ENCODE measurements at regions not wholly inside any gene's neighbourhood (a gene's known extent, or its start where the extent isn't known, plus 50 kb on each side); places are given as distances from the start of the nearest gene placed in this dataset.

GRCh38 chr6:67736816-67737215 lies 898.3 kb upstream of the ADGRB3 start:
- TF ChIP-seq CTCF (tag by site-specific recombination; IDR thresholded peaks at IDR 0.05) (no peak), TCF7L2 (IDR thresholded peaks at IDR 0.05; ENCODE audit: borderline replicate concordance, low read depth, low read length) (no peak), HOXA7 (CRISPR knock-in tag; IDR thresholded peaks at IDR 0.05; ENCODE audit: borderline replicate concordance) (no peak), ZNF274 (IDR thresholded peaks at IDR 0.05; ENCODE audit: low read length) (no peak), ZNF274 (tag by site-specific recombination; IDR thresholded peaks at IDR 0.05; ENCODE audit: borderline replicate concordance) (no peak), PRDM10 (tag by site-specific recombination; IDR thresholded peaks at IDR 0.05) (no peak), ZNF121 (tag by site-specific recombination; IDR thresholded peaks at IDR 0.05) (no peak), REST (tag by site-specific recombination; IDR thresholded peaks at IDR 0.05) (no peak), ZNF24 (tag by site-specific recombination; IDR thresholded peaks at IDR 0.05) (no peak), WT1 (tag by site-specific recombination; IDR thresholded peaks at IDR 0.05) (no peak)
- TF ChIP-seq, protein P1, sequence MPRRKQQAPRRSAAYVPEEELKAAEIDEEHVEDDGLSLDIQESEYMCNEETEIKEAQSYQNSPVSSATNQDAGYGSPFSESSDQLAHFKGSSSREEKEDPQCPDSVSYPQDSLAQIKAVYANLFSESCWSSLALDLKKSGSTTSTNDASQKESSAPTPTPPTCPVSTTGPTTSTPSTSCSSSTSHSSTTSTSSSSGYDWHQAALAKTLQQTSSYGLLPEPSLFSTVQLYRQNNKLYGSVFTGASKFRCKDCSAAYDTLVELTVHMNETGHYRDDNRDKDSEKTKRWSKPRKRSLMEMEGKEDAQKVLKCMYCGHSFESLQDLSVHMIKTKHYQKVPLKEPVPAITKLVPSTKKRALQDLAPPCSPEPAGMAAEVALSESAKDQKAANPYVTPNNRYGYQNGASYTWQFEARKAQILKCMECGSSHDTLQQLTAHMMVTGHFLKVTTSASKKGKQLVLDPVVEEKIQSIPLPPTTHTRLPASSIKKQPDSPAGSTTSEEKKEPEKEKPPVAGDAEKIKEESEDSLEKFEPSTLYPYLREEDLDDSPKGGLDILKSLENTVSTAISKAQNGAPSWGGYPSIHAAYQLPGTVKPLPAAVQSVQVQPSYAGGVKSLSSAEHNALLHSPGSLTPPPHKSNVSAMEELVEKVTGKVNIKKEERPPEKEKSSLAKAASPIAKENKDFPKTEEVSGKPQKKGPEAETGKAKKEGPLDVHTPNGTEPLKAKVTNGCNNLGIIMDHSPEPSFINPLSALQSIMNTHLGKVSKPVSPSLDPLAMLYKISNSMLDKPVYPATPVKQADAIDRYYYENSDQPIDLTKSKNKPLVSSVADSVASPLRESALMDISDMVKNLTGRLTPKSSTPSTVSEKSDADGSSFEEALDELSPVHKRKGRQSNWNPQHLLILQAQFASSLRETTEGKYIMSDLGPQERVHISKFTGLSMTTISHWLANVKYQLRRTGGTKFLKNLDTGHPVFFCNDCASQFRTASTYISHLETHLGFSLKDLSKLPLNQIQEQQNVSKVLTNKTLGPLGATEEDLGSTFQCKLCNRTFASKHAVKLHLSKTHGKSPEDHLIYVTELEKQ (tag by site-specific recombination; IDR thresholded peaks at IDR 0.05; ENCODE audit: borderline replicate concordance), result no peak
- TF ChIP-seq, protein P2, sequence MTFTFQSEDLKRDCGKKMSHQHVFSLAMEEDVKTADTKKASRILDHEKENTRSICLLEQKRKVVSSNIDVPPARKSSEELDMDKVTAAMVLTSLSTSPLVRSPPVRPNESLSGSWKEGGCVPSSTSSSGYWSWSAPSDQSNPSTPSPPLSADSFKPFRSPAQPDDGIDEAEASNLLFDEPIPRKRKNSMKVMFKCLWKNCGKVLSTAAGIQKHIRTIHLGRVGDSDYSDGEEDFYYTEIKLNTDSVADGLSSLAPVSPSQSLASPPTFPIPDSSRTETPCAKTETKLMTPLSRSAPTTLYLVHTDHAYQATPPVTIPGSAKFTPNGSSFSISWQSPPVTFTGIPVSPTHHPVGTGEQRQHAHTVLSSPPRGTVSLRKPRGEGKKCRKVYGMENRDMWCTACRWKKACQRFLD (tag by site-specific recombination; IDR thresholded peaks at IDR 0.05), result no peak
- TF ChIP-seq, protein P3, sequence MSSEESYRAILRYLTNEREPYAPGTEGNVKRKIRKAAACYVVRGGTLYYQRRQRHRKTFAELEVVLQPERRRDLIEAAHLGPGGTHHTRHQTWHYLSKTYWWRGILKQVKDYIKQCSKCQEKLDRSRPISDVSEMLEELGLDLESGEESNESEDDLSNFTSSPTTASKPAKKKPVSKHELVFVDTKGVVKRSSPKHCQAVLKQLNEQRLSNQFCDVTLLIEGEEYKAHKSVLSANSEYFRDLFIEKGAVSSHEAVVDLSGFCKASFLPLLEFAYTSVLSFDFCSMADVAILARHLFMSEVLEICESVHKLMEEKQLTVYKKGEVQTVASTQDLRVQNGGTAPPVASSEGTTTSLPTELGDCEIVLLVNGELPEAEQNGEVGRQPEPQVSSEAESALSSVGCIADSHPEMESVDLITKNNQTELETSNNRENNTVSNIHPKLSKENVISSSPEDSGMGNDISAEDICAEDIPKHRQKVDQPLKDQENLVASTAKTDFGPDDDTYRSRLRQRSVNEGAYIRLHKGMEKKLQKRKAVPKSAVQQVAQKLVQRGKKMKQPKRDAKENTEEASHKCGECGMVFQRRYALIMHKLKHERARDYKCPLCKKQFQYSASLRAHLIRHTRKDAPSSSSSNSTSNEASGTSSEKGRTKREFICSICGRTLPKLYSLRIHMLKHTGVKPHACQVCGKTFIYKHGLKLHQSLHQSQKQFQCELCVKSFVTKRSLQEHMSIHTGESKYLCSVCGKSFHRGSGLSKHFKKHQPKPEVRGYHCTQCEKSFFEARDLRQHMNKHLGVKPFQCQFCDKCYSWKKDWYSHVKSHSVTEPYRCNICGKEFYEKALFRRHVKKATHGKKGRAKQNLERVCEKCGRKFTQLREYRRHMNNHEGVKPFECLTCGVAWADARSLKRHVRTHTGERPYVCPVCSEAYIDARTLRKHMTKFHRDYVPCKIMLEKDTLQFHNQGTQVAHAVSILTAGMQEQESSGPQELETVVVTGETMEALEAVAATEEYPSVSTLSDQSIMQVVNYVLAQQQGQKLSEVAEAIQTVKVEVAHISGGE (tag by site-specific recombination; conservative IDR thresholded peaks at IDR 0.05; ENCODE audit: low read depth), result no peak
- TF ChIP-seq, protein P4, sequence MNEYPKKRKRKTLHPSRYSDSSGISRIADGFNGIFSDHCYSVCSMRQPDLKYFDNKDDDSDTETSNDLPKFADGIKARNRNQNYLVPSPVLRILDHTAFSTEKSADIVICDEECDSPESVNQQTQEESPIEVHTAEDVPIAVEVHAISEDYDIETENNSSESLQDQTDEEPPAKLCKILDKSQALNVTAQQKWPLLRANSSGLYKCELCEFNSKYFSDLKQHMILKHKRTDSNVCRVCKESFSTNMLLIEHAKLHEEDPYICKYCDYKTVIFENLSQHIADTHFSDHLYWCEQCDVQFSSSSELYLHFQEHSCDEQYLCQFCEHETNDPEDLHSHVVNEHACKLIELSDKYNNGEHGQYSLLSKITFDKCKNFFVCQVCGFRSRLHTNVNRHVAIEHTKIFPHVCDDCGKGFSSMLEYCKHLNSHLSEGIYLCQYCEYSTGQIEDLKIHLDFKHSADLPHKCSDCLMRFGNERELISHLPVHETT (tag by site-specific recombination; IDR thresholded peaks at IDR 0.05), result no peak

Measured in HEK293 (cell line).